ENCODE measurements at regions not wholly inside any gene's neighbourhood (a gene's known extent, or its start where the extent isn't known, plus 50 kb on each side); places are given as distances from the start of the nearest gene placed in this dataset.

DNA sequence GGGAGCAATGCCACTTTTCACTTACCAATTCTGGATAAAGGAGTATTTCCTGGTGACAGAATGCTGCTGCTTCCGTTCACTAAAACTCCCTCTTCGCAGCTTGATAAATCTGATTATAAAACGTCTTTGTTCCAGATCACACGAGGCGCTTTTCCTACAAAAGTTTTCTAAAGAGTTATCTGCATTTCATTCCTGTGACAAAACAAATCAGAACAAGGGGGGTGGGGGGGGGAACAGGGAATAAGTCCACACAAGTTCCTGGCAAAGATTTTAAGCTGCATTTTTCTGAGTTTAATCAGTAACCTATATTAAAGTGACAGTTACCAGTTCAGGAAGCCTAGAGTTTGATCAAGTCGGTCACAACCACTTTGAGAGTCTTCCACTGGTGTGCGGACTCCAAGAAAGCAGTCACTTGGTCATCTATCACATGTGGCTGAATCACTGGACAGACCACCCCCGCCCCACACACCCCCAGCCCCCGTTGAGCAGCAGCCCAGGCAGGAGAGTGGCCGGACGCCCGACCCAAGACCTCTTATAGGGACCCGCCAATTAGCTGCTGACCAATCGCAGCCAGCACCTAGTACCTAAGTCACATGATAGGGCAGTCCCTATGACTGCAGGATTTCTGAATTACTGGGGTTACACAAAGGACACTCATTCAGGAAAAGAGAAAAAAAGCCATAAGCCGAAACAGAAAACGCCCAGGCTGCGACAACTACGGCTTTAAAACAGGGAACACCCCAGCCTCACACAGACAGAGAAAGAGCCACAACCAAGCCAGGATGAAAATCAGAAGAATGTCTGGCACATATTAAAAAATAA, 569.3 kb upstream of the DIPK2B start:
- TF ChIP-seq, protein P1, sequence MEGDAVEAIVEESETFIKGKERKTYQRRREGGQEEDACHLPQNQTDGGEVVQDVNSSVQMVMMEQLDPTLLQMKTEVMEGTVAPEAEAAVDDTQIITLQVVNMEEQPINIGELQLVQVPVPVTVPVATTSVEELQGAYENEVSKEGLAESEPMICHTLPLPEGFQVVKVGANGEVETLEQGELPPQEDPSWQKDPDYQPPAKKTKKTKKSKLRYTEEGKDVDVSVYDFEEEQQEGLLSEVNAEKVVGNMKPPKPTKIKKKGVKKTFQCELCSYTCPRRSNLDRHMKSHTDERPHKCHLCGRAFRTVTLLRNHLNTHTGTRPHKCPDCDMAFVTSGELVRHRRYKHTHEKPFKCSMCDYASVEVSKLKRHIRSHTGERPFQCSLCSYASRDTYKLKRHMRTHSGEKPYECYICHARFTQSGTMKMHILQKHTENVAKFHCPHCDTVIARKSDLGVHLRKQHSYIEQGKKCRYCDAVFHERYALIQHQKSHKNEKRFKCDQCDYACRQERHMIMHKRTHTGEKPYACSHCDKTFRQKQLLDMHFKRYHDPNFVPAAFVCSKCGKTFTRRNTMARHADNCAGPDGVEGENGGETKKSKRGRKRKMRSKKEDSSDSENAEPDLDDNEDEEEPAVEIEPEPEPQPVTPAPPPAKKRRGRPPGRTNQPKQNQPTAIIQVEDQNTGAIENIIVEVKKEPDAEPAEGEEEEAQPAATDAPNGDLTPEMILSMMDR (IDR thresholded peaks at IDR 0.05; ENCODE audit: borderline replicate concordance, insufficient read depth, low read depth, low read length): no peak
- peak overlapping the region; percentile 43 for H3K4me3 ChIP-seq (ENCODE audit: low read depth, low read length)

DNA sequence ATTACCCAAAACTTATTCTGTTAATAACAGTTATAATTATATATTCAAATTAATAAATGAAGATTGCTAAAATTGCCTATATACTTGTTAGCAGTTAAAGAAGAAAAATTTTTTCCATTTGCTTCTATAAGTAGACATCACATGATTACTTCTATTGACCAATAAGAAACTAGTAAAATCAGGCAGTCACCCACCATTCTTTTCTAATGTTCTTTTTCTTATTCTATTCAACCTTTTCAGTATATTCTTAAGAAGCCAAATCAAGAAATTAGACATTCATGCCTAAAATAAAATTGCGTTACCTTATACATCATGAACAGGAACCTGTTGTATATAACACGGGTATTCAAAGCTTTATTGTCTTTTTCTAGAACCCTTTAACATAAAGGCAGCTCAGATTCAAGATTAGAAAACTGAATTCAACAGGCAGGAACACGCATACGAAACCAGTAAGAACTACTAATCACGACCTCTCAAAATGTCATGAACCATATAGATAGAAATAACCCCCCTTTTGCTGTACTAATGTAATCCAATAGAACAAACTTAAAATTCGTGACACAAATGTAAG, 568.1 kb upstream of the DIPK2B start:
- peak overlapping the region; percentile 43 for H3K4me3 ChIP-seq (ENCODE audit: low read depth, low read length)
- TF ChIP-seq, protein P1 (IDR thresholded peaks at IDR 0.05; ENCODE audit: borderline replicate concordance, insufficient read depth, low read depth, low read length): no peak

DNA sequence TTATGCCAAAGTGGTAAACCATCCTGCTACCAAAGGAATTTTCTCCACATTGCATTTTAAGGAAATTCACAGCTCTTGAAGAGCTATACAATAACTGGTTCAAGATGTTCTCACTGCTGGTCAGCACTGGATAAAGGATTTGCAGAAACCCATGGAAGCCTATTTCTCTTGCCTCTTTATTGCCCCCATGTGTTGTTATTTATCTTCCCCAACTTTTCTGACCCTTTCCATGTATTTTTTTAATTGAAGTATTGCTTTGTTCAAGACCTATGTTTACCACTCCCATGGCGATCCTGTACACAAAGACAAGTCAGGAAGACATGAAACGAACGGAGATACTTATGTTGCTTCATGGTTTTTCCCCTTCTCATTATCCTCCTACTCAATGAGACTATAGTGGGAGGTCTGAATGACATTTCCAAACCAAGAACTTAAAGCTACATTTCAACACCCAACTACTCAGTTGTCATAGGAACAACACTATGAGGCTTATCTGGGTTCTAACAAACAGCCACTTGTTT, 566.4 kb upstream of the DIPK2B start:
- TF ChIP-seq, protein P1 (IDR thresholded peaks at IDR 0.05; ENCODE audit: borderline replicate concordance, insufficient read depth, low read depth, low read length): no peak
- H3K4me3 ChIP-seq (ENCODE audit: low read depth, low read length): peak overlapping the region; percentile 8

DNA sequence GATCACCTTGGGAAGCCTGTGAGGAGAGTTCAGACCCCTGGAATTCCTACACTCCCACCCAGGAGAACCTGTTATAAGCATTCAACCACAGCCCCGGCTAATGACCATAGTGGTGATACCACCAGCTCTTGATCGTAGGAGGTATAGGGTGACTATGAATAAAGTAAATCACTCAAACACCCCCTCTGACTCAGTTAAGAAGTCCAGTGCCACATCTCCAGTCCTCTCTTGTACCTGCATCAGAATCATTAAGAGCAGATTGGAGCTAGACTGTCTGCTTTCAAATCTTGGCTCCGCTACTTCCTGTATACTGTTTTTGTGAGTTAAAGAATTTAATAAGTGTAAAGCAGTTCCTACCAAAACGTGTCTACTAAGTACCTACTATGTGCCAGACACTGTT, 565.1 kb upstream of the DIPK2B start:
- H3K4me3 ChIP-seq (ENCODE audit: low read depth, low read length): peak overlapping the region; percentile 4
- TF ChIP-seq, protein P1 (IDR thresholded peaks at IDR 0.05; ENCODE audit: borderline replicate concordance, insufficient read depth, low read depth, low read length): no peak

DNA sequence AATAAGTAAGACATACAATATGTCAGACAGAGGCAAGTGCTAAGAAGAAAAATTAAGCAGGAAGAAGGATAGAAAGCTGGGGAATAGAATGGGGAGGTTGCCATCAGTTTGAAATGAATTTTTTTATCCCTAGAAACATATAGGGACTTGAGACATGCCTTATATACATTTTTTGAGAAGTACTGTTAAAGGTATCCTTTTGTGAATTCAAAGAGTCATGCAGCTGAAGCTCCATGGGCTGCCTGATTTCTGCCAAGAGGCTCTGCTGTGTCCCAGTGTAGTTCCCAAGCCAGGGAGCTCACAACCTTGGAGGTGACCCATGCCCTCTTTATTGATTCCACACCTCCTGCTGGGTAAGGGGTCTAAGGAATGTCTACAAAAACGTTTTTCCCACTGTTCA, 564.6 kb upstream of the DIPK2B start:
- TF ChIP-seq, protein P1 (IDR thresholded peaks at IDR 0.05; ENCODE audit: borderline replicate concordance, insufficient read depth, low read depth, low read length): no peak
- H3K4me3 ChIP-seq (ENCODE audit: low read depth, low read length): no peak overlapping the region

DNA sequence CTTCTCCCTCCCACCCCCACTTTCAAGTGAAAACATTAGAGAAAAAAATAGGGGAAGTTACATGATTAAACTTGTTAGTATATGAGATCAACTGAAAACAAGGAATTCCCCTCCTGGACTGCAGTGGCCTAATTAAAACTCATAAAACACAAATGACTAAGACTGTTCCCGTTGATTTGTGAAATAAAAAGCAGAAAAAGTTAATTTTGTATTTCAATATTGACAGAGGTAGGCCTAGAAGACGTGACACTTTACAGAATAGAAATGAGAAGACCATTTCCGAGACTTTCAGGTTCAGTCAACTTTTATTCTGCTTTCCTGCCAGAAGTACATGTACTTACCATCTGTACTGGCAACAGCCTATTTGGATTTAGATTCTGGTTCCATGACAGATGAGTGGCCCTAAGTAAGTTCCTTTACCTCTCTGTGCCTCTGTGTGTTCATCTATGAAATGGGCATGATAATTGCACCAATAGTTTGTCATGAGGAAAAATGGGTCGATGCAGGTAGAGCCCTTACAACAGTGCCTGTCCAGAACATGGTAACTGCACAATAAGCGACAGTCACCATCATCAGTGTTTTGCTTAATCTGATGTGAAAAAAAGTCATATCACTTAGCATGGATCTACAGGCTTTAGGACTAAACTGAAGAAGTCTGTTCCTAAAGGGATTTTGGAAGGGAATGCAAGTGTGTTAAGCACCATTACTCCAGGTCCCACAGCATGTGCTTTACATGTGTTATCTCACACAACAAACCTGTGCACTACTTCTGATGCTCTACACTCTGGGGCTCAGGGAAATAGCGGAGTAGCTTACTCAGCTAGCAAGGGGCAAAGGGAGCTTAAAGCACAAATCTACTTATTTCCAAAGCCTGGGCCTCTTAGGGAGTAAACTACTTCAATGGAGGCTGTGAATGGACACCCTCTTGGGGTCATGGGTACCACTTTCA, 562.3 kb upstream of the DIPK2B start:
- H3K4me3 ChIP-seq (ENCODE audit: low read depth, low read length): no peak overlapping the region
- TF ChIP-seq, protein P1 (IDR thresholded peaks at IDR 0.05; ENCODE audit: borderline replicate concordance, insufficient read depth, low read depth, low read length): no peak
